Cardiac muscle cell (in vitro differentiated cells and primary cell): ENCODE measurements at regions not wholly inside any gene's neighbourhood (a gene's known extent, or its start where the extent isn't known, plus 50 kb on each side); places are given as distances from the start of the nearest gene placed in this dataset.
"Not testable (repeated sequence)": the region's sequence is repeated elsewhere in the genome, so short reads cannot be mapped to it uniquely, and the experiment has no call there.

Experiments used
- DNase-seq, 2 donors: peaks; one replicate each; pipeline versions ENCODE4 v3.0.0 to v3.0.0-alpha.2; 2010 to 2017; ENCODE audit warnings: low read depth in 1 of 2, low spot score in 1 of 2
- H3K27ac ChIP-seq: fragments of 200-600 bp; sonication (generic); 2 replicates; pipeline ENCODE4 v1.5.1; 2016
- H3K27me3 ChIP-seq: fragments of 200-600 bp; sonication (generic); 2 replicates; pipeline ENCODE4 v1.6.0; 2016; ENCODE audit warnings: control low read depth
- H3K36me3 ChIP-seq: fragments of 200-600 bp; sonication (generic); 2 replicates; pipeline ENCODE4 v1.5.1; 2016; ENCODE audit warnings: control low read depth
- H3K4me1 ChIP-seq: fragments of 200-600 bp; sonication (generic); 2 replicates; pipeline ENCODE4 v1.8.1; 2017; ENCODE audit warnings: low read depth, mild to moderate bottlenecking, mixed run types
- H3K4me3 ChIP-seq: fragments of 200-600 bp; sonication (generic); 2 replicates; pipeline ENCODE4 v1.5.1; 2016; ENCODE audit warnings: mild to moderate bottlenecking
- H3K9me3 ChIP-seq: fragments of 200-600 bp; sonication (generic); 2 replicates; pipeline ENCODE4 v1.5.1; 2017; ENCODE audit warnings: low read depth, mild to moderate bottlenecking, control low read depth
- TF ChIP-seq, protein P1 (sequence below): IDR thresholded peaks from 2 replicates; pipeline ENCODE4 v1.5.1; 2012; ENCODE audit warnings: low read depth, mild to moderate bottlenecking, low read length

DNA sequence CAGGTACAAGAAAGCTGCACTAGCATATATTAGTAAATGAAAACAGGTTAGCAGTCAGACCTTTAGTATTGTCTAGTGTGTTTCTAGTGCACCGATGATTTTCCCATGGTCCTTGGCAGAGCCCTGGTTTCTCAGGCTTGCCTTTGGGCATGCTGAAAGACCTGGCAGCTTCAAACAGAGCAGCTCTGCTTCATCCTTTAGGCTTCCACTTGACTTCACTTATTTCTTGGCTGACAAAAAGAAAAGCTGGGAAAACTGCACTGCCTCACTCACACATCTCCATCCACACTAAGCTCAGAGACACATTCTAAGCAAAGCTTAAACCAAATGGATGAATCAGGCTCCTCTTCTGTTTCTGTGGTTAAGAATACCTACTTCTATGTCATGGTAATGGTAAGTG, 374.8 kb upstream of the PDZRN3 start:
- no peaks in the 10 kb centered on the region for H3K27me3 ChIP-seq
- TF ChIP-seq, protein P1, sequence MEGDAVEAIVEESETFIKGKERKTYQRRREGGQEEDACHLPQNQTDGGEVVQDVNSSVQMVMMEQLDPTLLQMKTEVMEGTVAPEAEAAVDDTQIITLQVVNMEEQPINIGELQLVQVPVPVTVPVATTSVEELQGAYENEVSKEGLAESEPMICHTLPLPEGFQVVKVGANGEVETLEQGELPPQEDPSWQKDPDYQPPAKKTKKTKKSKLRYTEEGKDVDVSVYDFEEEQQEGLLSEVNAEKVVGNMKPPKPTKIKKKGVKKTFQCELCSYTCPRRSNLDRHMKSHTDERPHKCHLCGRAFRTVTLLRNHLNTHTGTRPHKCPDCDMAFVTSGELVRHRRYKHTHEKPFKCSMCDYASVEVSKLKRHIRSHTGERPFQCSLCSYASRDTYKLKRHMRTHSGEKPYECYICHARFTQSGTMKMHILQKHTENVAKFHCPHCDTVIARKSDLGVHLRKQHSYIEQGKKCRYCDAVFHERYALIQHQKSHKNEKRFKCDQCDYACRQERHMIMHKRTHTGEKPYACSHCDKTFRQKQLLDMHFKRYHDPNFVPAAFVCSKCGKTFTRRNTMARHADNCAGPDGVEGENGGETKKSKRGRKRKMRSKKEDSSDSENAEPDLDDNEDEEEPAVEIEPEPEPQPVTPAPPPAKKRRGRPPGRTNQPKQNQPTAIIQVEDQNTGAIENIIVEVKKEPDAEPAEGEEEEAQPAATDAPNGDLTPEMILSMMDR = no peak
- H3K27ac ChIP-seq = no peak overlapping the region
- no peaks in the 10 kb centered on the region for H3K4me1 ChIP-seq
- H3K4me3 ChIP-seq = no peak overlapping the region
- no peaks in the 10 kb centered on the region for H3K36me3 ChIP-seq
- no peaks in the 10 kb centered on the region for H3K9me3 ChIP-seq
- DNase-seq = no peak

DNA sequence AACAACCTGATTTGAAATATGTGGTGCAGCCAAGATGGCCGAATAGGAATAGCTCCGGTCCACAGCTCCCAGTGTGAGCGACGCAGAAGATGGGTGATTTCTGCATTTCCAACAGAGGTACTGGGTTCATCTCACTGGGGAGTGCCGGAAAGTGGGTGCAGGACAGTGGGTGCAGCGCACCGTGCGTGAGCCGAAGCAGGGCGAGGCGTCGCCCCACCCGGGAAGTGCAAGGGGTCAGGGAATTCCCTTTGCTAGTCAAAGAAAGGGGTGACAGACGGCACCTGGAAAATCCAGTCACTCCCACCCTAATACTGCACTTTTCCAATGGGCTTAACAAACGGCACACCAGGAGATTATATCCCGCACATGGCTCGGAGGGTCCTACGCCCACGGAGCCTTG, 365.9 kb upstream of the PDZRN3 start:
- not testable (repeated sequence) for H3K4me3 ChIP-seq, H3K27ac ChIP-seq, DNase-seq, H3K36me3 ChIP-seq, H3K4me1 ChIP-seq, H3K27me3 ChIP-seq, H3K9me3 ChIP-seq

DNA sequence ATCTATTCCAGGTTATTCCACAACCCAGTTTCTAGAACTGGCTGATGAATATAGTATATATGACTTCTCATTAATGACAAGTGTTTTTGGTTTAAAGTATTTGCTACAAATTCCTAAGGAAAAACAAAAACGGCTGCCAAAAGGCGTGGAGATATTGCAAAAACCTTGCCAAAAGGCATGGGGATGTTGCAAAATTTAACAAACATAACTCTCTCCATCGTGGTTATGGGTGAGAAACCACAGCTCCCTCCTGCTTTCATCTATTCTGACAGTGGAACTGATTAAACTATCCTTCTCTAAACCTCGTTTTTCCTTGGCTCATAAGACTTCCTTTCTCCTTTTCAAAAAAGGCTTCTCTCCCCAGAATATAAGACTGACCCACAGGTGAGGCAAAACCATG, 342.0 kb upstream of the PDZRN3 start:
- Histone ChIP-seq H3K9me3 (no peaks in the 10 kb centered on the region), H3K27ac (no peak overlapping the region), H3K36me3 (no peaks in the 10 kb centered on the region), H3K4me1 (no peaks in the 10 kb centered on the region), H3K4me3 (no peak overlapping the region), H3K27me3 (no peaks in the 10 kb centered on the region)
- no peak for DNase-seq
- TF ChIP-seq, protein P1 = no peak

DNA sequence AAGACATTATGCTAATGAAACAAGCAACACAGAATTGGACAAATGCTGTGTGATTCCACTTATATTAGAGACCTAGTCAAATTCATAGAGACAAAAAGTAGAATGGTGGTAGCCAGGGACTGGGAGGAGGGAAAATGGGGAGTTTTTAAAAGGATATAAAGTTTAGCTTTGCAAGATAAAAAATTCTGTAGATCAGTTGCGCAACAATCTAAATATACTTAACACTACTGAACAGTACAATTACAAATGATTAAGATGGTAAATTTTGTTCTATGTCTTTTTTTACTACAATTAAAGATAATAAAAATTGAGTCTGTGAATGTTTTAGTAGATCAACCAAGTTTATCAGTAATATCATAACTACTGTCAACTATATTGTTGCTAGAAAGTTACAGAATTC, 340.1 kb upstream of the PDZRN3 start:
- no peaks in the 10 kb centered on the region for H3K27me3 ChIP-seq
- no peaks in the 10 kb centered on the region for H3K4me1 ChIP-seq
- H3K4me3 ChIP-seq = no peak overlapping the region
- H3K36me3 ChIP-seq = no peaks in the 10 kb centered on the region
- H3K27ac ChIP-seq = no peak overlapping the region
- DNase-seq = no peak
- H3K9me3 ChIP-seq = no peaks in the 10 kb centered on the region
- TF ChIP-seq, protein P1 = no peak

DNA sequence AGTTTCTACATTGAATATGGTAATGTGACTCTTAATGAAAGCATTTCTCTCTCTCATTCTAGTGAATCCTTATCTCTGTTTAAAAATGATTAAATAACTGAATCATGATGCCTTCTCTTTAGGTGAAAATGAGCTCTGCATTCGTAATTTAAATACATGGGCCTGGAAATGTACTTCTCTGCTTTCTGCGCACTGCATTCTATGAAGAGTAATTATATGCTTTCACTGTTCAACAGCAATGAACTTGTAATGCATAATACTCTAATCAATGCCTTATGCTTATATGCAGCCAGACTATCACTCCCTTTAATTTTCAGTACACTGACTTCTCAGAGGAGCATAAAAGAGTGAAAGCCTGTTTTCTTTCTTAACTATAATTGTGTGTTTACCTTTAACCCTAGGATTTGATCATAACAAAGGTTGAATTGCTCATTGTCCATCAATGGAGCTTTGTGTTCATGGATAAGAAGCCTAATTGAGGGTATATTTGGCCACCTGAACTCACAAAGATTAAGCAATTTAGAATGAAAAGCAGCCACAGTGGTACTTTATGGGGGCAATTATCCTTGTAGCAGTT, 330.8 kb upstream of the PDZRN3 start:
- no peaks in the 10 kb centered on the region for H3K36me3 ChIP-seq
- TF ChIP-seq, protein P1 = no peak
- no peaks in the 10 kb centered on the region for H3K9me3 ChIP-seq
- no peaks in the 10 kb centered on the region for H3K27me3 ChIP-seq
- H3K4me1 ChIP-seq = no peaks in the 10 kb centered on the region
- H3K4me3 ChIP-seq = no peak overlapping the region
- no peak for DNase-seq
- no peak overlapping the region for H3K27ac ChIP-seq

DNA sequence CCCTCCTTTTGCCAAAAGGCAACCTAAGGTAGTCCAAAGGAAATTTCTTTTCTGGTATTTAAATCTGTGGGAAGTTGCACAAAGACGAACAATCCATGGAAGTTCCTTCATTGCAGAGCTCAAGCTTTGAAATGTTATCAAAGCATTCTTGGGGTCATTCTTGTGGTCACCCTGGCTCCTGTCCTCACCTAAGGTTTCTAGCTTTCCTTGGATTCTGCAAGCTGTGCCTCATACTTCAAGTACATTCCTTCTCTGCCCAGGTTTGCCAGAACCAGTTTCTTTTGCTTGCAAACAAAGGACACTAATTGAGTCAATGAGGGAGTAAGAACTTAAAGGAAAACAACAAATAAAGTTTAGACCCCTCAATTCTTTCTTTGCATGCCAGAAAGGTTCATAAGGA, 329.8 kb upstream of the PDZRN3 start:
- Histone ChIP-seq H3K27me3 (no peaks in the 10 kb centered on the region), H3K36me3 (no peaks in the 10 kb centered on the region), H3K9me3 (no peaks in the 10 kb centered on the region), H3K4me3 (no peak overlapping the region), H3K4me1 (no peaks in the 10 kb centered on the region), H3K27ac (no peak overlapping the region)
- DNase-seq = no peak
- TF ChIP-seq, protein P1 = no peak
